B cell (primary cell): ENCODE measurements at regions not wholly inside any gene's neighbourhood (a gene's known extent, or its start where the extent isn't known, plus 50 kb on each side); places are given as distances from the start of the nearest gene placed in this dataset.

Source experiments
- ATAC-seq: fragments of 200-7000 bp; cut with Tn5 transposase; one replicate; pipeline ENCODE4 v1.10.0; 2021; ENCODE audit warnings: low read depth, mild to moderate bottlenecking, moderate number of reproducible peaks, moderate library complexity
- CTCF ChIA-PET: fragments of 350-600 bp; sonication (Branson Sonifier 250); formaldehyde crosslinking; loops from one replicate; lab custom pipeline; 2021; ENCODE audit warnings: antibody characterized with exemption, inconsistent platforms; lab: Charles Lee
- POLR2A ChIA-PET: fragments of 350-600 bp; sonication (Branson Sonifier 250); formaldehyde crosslinking; loops from one replicate; lab custom pipeline; 2021; ENCODE audit warnings: antibody characterized with exemption; lab: Charles Lee
- DNase-seq: peaks from one replicate; pipeline ENCODE4 v3.0.0; 2013
- H2AFZ ChIP-seq: 2 replicates; pipeline ENCODE4 v1.6.1; 2012; ENCODE audit warnings: mild to moderate bottlenecking, low read depth, low read length; ENCODE audit not compliant: insufficient read depth, poor library complexity, severe bottlenecking
- H3K27ac ChIP-seq, 2 donors: 1 replicate in 1 of 2; 2 replicates in 1 of 2; pipeline ENCODE4 v1.5.1; 2012 to 2013; ENCODE audit warnings: low read length in 2 of 2, mild to moderate bottlenecking in 2 of 2, moderate library complexity in 1 of 2
- H3K27me3 ChIP-seq, 4 experiments: fragments of 200-600 bp in 1 of 4; sonication (generic) in 1 of 4; replicated peaks in 1 of 4; 1 replicate in 2 of 4; 2 replicates in 2 of 4; pipeline versions ENCODE4 v1.6.1 to v1.7.0; 2013 to 2016; ENCODE audit warnings: low read length in 3 of 4, mild to moderate bottlenecking in 2 of 4, mixed read lengths in 1 of 4, moderate library complexity in 1 of 4; ENCODE audit not compliant: insufficient read depth in 4 of 4, control insufficient read depth in 3 of 4; ENCODE audit errors: control extremely low read depth in 1 of 4
- H3K36me3 ChIP-seq, 2 experiments: replicated peaks in 1 of 2; 1 replicate in 1 of 2; 2 replicates in 1 of 2; pipeline versions ENCODE4 v1.6.1 to v1.7.1; 2013; ENCODE audit warnings: low read length in 1 of 2; ENCODE audit not compliant: insufficient read depth in 2 of 2, control insufficient read depth in 1 of 2; ENCODE audit errors: control extremely low read depth in 1 of 2, extremely low read depth in 1 of 2
- H3K4me1 ChIP-seq, 2 donors: fragments of 200-600 bp in 1 of 2; sonication (generic) in 1 of 2; 1 replicate in 1 of 2; 2 replicates in 1 of 2; pipeline versions ENCODE4 v1.5.1 to v1.6.1; 2013 to 2017; ENCODE audit warnings: low read length in 2 of 2; ENCODE audit not compliant: control insufficient read depth in 2 of 2, insufficient read depth in 2 of 2
- H3K4me2 ChIP-seq: replicated peaks from 2 replicates; pipeline ENCODE3; 2012; ENCODE audit warnings: mild to moderate bottlenecking, low read depth, low read length; ENCODE audit not compliant: poor library complexity, severe bottlenecking
- H3K4me3 ChIP-seq, 5 experiments: fragments of 200-600 bp in 1 of 5; sonication (generic) in 1 of 5; 1 replicate in 3 of 5; 2 replicates in 2 of 5; pipeline versions ENCODE4 v1.5.1 to v1.7.0; 2011 to 2016; ENCODE audit warnings: low read length in 4 of 5, mild to moderate bottlenecking in 4 of 5, low read depth in 2 of 5, control low read depth in 1 of 5, moderate library complexity in 1 of 5; ENCODE audit not compliant: insufficient read depth in 1 of 5; ENCODE audit errors: control extremely low read depth in 1 of 5, extremely low read depth in 1 of 5
- H3K79me2 ChIP-seq: fragments of 200-600 bp; sonication (generic); one replicate; pipeline ENCODE4 v1.6.0; 2016; ENCODE audit warnings: low read length; ENCODE audit not compliant: control insufficient read depth, insufficient read depth
- H3K9ac ChIP-seq: fragments of 200-600 bp; sonication (generic); 2 replicates; pipeline ENCODE4 v1.6.1; 2017; ENCODE audit warnings: mild to moderate bottlenecking, low read length, moderate library complexity
- H3K9me3 ChIP-seq, 3 donors: one replicate each; pipeline versions ENCODE4 v1.6.1 to v1.7.1; 2013; ENCODE audit warnings: low read length in 2 of 3; ENCODE audit not compliant: control insufficient read depth in 2 of 3, insufficient read depth in 1 of 3; ENCODE audit errors: control extremely low read depth in 1 of 3
- H4K20me1 ChIP-seq: 2 replicates; pipeline ENCODE4 v1.6.0; 2012; ENCODE audit warnings: mild to moderate bottlenecking, low read length; ENCODE audit not compliant: insufficient read depth, control insufficient read depth, poor library complexity, severe bottlenecking
- H3K27ac Mint-ChIP-seq: one replicate; pipeline ENCODE4 v1.8.0; 2021; ENCODE audit warnings: mixed read lengths
- H3K27me3 Mint-ChIP-seq: one replicate; pipeline ENCODE4 v1.8.0; 2021; ENCODE audit warnings: mixed read lengths
- H3K4me1 Mint-ChIP-seq: one replicate; pipeline ENCODE4 v1.8.0; 2021; ENCODE audit warnings: mixed read lengths
- H3K4me3 Mint-ChIP-seq: one replicate; pipeline ENCODE4 v1.8.0; 2021; ENCODE audit warnings: mixed read lengths
- H3K9me3 Mint-ChIP-seq: one replicate; pipeline ENCODE4 v1.8.0; 2022; ENCODE audit warnings: mixed read lengths; ENCODE audit not compliant: insufficient read depth
- EZH2 ChIP-seq: IDR thresholded peaks from 2 replicates; pipeline ENCODE4 v1.6.1; 2012; ENCODE audit warnings: borderline replicate concordance, low read depth, mild to moderate bottlenecking, moderate library complexity, low read length; ENCODE audit not compliant: insufficient read depth, poor library complexity, severe bottlenecking
- WGBS: methylation state at CpG from one replicate; pipeline ENCODE4 v1.1.5; 2013; ENCODE audit warnings: missing lambda C conversion rate; ENCODE audit not compliant: insufficient coverage; 5-methylcytosine and 5-hydroxymethylcytosine counted together
- intact Hi-C: fragments of 100-400 bp; cut with micrococcal nuclease; formaldehyde crosslinking; loops from one replicate; pipeline ENCODE4 v1.10.0; 2022
- TF ChIP-seq, protein P1 (sequence below): fragments of 200-600 bp; IDR thresholded peaks from one replicate; pipeline ENCODE4 v1.8.0; 2022; ENCODE audit warnings: antibody characterized with exemption, mild to moderate bottlenecking

DNA sequence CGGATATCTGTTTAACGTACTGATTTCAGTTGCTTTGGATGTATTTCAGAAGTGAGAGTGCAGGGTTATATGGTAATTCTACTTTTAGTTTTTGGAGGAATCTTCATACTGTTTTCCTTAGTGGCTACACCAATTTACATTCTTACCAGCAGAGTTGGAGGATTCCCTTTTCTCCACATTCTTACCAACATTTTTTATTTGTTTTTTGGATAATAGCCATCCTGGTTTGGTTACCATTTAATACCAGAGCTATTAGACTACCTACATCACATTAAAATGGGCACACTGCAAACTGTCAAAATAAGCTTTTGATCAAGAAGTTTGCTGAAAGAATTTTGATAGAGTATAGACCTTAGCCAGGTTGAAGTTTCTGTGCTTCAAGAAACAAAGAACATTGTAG is 217.2 kb upstream of the CFAP20DC start:
- H3K27ac ChIP-seq, result no peak overlapping the region
- H3K9ac ChIP-seq, result no peak overlapping the region
- intact Hi-C loops, result no loop called here
- Mint-ChIP-seq H3K27ac (no peak overlapping the region), H3K4me3 (no peak overlapping the region), H3K9me3 (peaks cover 5% of the 10 kb centered on the region), H3K27me3 (no peaks in the 10 kb centered on the region), H3K4me1 (peaks cover 14% of the 10 kb centered on the region)
- no peaks in the 10 kb centered on the region for H3K27me3 ChIP-seq
- DNase-seq (no peak), ATAC-seq (no peak)
- H3K79me2 ChIP-seq, result no peaks in the 10 kb centered on the region
- H3K4me3 ChIP-seq, result no peak overlapping the region
- TF ChIP-seq EZH2, result no peak
- TF ChIP-seq, protein P1, sequence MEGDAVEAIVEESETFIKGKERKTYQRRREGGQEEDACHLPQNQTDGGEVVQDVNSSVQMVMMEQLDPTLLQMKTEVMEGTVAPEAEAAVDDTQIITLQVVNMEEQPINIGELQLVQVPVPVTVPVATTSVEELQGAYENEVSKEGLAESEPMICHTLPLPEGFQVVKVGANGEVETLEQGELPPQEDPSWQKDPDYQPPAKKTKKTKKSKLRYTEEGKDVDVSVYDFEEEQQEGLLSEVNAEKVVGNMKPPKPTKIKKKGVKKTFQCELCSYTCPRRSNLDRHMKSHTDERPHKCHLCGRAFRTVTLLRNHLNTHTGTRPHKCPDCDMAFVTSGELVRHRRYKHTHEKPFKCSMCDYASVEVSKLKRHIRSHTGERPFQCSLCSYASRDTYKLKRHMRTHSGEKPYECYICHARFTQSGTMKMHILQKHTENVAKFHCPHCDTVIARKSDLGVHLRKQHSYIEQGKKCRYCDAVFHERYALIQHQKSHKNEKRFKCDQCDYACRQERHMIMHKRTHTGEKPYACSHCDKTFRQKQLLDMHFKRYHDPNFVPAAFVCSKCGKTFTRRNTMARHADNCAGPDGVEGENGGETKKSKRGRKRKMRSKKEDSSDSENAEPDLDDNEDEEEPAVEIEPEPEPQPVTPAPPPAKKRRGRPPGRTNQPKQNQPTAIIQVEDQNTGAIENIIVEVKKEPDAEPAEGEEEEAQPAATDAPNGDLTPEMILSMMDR, result no peak
- ChIA-PET POLR2A (no interaction called here), CTCF (no interaction called here)
- H4K20me1 ChIP-seq, result no peaks in the 10 kb centered on the region
- H3K9me3 ChIP-seq, result no peaks in the 10 kb centered on the region
- no peak overlapping the region for H2AFZ ChIP-seq
- WGBS, result 100% methylated on average over 1 of the region's 2 CpGs
- H3K4me1 ChIP-seq, result peaks cover 9 to 13% of the 10 kb centered on the region in 2 donors
- no peak overlapping the region for H3K4me2 ChIP-seq
- H3K36me3 ChIP-seq, result no peaks in the 10 kb centered on the region

DNA sequence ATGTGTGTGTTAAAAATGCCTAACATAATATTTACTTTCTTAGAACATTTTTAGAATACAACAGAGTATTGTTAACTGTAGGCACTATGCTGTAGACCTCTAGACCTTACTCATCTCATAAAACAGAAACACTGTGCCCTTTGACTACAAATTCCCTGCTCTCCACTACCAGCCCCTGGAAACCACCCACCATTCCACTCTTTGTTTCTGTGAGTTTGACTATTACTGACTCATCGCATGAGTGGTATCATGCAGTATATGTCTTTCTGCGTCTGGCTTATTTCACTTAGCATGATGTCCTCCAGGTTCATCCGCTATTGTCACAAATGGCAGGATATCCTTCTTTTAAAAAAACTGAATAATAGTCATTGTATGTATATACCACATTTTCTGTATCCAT is 216.7 kb upstream of the CFAP20DC start:
- no peaks in the 10 kb centered on the region for H3K27me3 Mint-ChIP-seq
- POLR2A ChIA-PET, result no interaction called here
- H3K79me2 ChIP-seq, result no peaks in the 10 kb centered on the region
- WGBS, result no CpG with 5 or more reads among the region's 3 CpGs
- no peaks in the 10 kb centered on the region for H3K36me3 ChIP-seq
- peaks cover 5% of the 10 kb centered on the region for H3K9me3 Mint-ChIP-seq
- no peak overlapping the region for H3K4me2 ChIP-seq
- H3K4me1 Mint-ChIP-seq, result peaks cover 19% of the 10 kb centered on the region
- intact Hi-C loops, result no loop called here
- no peak overlapping the region for H3K4me3 Mint-ChIP-seq
- no peak overlapping the region for H3K27ac Mint-ChIP-seq
- H3K4me1 ChIP-seq, result peaks cover 14 to 18% of the 10 kb centered on the region in 2 donors
- H3K4me3 ChIP-seq, result no peak overlapping the region
- DNase-seq (no peak), ATAC-seq (no peak)
- H4K20me1 ChIP-seq, result no peaks in the 10 kb centered on the region
- no peaks in the 10 kb centered on the region for H3K27me3 ChIP-seq
- no peak overlapping the region for H3K9ac ChIP-seq
- no peak overlapping the region for H3K27ac ChIP-seq
- CTCF ChIA-PET, result no interaction called here
- no peak overlapping the region for H2AFZ ChIP-seq
- TF ChIP-seq EZH2, result no peak
- TF ChIP-seq, protein P1, result no peak
- no peaks in the 10 kb centered on the region for H3K9me3 ChIP-seq
